ENCODE measurements at regions not wholly inside any gene's neighbourhood (a gene's known extent, or its start where the extent isn't known, plus 50 kb on each side); places are given as distances from the start of the nearest gene placed in this dataset.

DNA sequence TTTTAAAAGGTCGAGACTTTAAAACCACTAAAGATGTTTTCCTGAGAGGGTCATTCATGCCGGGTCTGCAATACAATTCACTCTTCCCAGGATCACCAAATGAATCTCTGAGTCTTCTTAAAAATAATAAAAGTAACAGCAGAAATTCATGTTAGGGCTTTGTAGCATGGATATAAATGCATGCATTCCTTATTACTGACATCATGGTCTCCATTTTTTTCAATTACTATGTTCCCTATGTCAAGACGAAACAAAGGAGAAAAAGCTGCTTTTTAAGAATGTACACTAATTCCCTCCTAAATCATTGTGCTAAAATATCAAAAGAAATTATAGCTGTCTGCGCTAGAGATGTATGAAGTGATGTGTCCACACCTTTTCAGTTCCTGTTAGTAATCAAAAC is 789.9 kb upstream of the LRRC4C start:
- no peak for TF ChIP-seq EZH2 (IDR thresholded peaks at IDR 0.05; ENCODE audit: low read length, missing control alignments)
- TF ChIP-seq, protein P1, sequence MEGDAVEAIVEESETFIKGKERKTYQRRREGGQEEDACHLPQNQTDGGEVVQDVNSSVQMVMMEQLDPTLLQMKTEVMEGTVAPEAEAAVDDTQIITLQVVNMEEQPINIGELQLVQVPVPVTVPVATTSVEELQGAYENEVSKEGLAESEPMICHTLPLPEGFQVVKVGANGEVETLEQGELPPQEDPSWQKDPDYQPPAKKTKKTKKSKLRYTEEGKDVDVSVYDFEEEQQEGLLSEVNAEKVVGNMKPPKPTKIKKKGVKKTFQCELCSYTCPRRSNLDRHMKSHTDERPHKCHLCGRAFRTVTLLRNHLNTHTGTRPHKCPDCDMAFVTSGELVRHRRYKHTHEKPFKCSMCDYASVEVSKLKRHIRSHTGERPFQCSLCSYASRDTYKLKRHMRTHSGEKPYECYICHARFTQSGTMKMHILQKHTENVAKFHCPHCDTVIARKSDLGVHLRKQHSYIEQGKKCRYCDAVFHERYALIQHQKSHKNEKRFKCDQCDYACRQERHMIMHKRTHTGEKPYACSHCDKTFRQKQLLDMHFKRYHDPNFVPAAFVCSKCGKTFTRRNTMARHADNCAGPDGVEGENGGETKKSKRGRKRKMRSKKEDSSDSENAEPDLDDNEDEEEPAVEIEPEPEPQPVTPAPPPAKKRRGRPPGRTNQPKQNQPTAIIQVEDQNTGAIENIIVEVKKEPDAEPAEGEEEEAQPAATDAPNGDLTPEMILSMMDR (conservative IDR thresholded peaks at IDR 0.05 in 1 of 2, IDR thresholded peaks at IDR 0.05 in 1 of 2; ENCODE audit: low read depth in 1 of 2, low read length in 2 of 2) = no peak
